Endothelial cell of umbilical vein (primary cell): ENCODE measurements at regions not wholly inside any gene's neighbourhood (a gene's known extent, or its start where the extent isn't known, plus 50 kb on each side); places are given as distances from the start of the nearest gene placed in this dataset.

Experiments
- CTCF ChIP-seq, 2 donors: IDR thresholded peaks; 1 replicate in 1 of 2; 2 replicates in 1 of 2; pipeline ENCODE4 v1.5.1; 2011; ENCODE audit warnings: low read length in 2 of 2, mild to moderate bottlenecking in 2 of 2, moderate library complexity in 2 of 2, control low read depth in 1 of 2, inconsistent platforms in 1 of 2, low read depth in 1 of 2; ENCODE audit not compliant: insufficient read depth in 1 of 2; ENCODE audit errors: extremely low read depth in 1 of 2
- EZH2 ChIP-seq: IDR thresholded peaks from 2 replicates; pipeline ENCODE4 v1.6.1; 2012; ENCODE audit warnings: borderline replicate concordance, low read depth, mild to moderate bottlenecking, moderate library complexity, low read length, inconsistent platforms; ENCODE audit not compliant: severe bottlenecking
- MAX ChIP-seq: IDR thresholded peaks from 2 replicates; pipeline ENCODE4 v1.6.1; 2011; ENCODE audit not compliant: insufficient read depth, insufficient read length
- MYC ChIP-seq: IDR thresholded peaks from one replicate; pipeline ENCODE4 v1.6.1; 2011; ENCODE audit warnings: mild to moderate bottlenecking, low read depth, low read length
- POLR2A ChIP-seq: IDR thresholded peaks from 2 replicates; pipeline ENCODE4 v1.6.1; 2012; ENCODE audit warnings: low read depth, mild to moderate bottlenecking, control low read depth, low read length
- POLR2AphosphoS5 ChIP-seq: IDR thresholded peaks from 2 replicates; pipeline ENCODE4 v1.6.1; 2012; ENCODE audit warnings: low read depth, mild to moderate bottlenecking, control low read depth, low read length, moderate library complexity; ENCODE audit not compliant: insufficient read depth

- TF ChIP-seq MYC = no peak
- TF ChIP-seq CTCF (IDR thresholded peaks at IDR 0.05; ENCODE audit: extremely low read depth in 1 of 2, insufficient read depth in 1 of 2, low read depth in 1 of 2, low read length in 2 of 2) = no peak
- TF ChIP-seq EZH2 = no peak
- no peak for TF ChIP-seq POLR2A
- no peak for TF ChIP-seq POLR2AphosphoS5
- TF ChIP-seq MAX = no peak
Observed at GRCh38 chr2:143954844-143955243, 565.1 kb downstream of the ZEB2 start.
